MM.1S (cell line): ENCODE measurements at regions not wholly inside any gene's neighbourhood (a gene's known extent, or its start where the extent isn't known, plus 50 kb on each side); places are given as distances from the start of the nearest gene placed in this dataset.

Experiments used
- DNase-seq: peaks from one replicate; pipeline ENCODE4 v3.0.0-alpha.2; 2015
- H2AFZ ChIP-seq: fragments of 300-600 bp; sonication (generic); 2 replicates; pipeline ENCODE4 v1.6.0; 2016; ENCODE audit warnings: antibody characterized with exemption, low read length
- H3F3A ChIP-seq: fragments of 300-600 bp; sonication (generic); 2 replicates; pipeline ENCODE4 v1.6.1; 2016; ENCODE audit warnings: mild to moderate bottlenecking, antibody characterized with exemption, low read length, moderate library complexity, mixed read lengths; ENCODE audit not compliant: insufficient read depth
- H3K27ac ChIP-seq: fragments of 300-600 bp; sonication (generic); 2 replicates; pipeline ENCODE4 v1.5.1; 2016; ENCODE audit warnings: mild to moderate bottlenecking, low read length
- H3K27me3 ChIP-seq: fragments of 300-600 bp; sonication (generic); replicated peaks from 2 replicates; pipeline ENCODE4 v1.6.0; 2016; ENCODE audit warnings: low read length; ENCODE audit not compliant: insufficient read depth
- H3K36me3 ChIP-seq: fragments of 300-600 bp; sonication (generic); replicated peaks from 2 replicates; pipeline ENCODE4 v1.6.1; 2016; ENCODE audit warnings: mild to moderate bottlenecking, low read length, mixed read lengths; ENCODE audit not compliant: insufficient read depth
- H3K4me1 ChIP-seq: fragments of 300-600 bp; sonication (generic); 2 replicates; pipeline ENCODE4 v1.6.1; 2016; ENCODE audit warnings: low read length, mixed read lengths
- H3K4me2 ChIP-seq: fragments of 300-600 bp; sonication (generic); 2 replicates; pipeline ENCODE4 v1.6.0; 2016; ENCODE audit warnings: low read depth, low read length
- H3K4me3 ChIP-seq: fragments of 300-600 bp; sonication (generic); 2 replicates; pipeline ENCODE4 v1.5.1; 2016; ENCODE audit warnings: low read length, mixed read lengths
- H3K79me2 ChIP-seq: fragments of 300-600 bp; sonication (generic); 2 replicates; pipeline ENCODE4 v1.6.1; 2016; ENCODE audit warnings: mixed run types, low read length, mixed read lengths
- H3K9ac ChIP-seq: fragments of 300-600 bp; sonication (generic); 2 replicates; pipeline ENCODE4 v1.6.1; 2016; ENCODE audit warnings: low read length, mixed read lengths
- H3K9me2 ChIP-seq: fragments of 300-600 bp; sonication (generic); replicated peaks from 2 replicates; pipeline ENCODE4 v1.6.1; 2016; ENCODE audit warnings: mild to moderate bottlenecking, low read length, mixed read lengths; ENCODE audit not compliant: insufficient read depth
- H3K9me3 ChIP-seq: fragments of 300-600 bp; sonication (generic); replicated peaks from 2 replicates; pipeline ENCODE4 v1.6.1; 2016; ENCODE audit warnings: mild to moderate bottlenecking, low read length, mixed read lengths; ENCODE audit not compliant: insufficient read depth
- H4K20me1 ChIP-seq: fragments of 300-600 bp; sonication (generic); 2 replicates; pipeline ENCODE4 v1.6.1; 2016; ENCODE audit warnings: mild to moderate bottlenecking, low read length, moderate library complexity, mixed read lengths; ENCODE audit not compliant: insufficient read depth
- CTCF ChIP-seq: fragments of 300-600 bp; sonication (generic); IDR thresholded peaks from 2 replicates; pipeline ENCODE4 v1.5.1; 2016; ENCODE audit warnings: antibody characterized with exemption, low read length, mixed read lengths
- EZH2 ChIP-seq: fragments of 300-600 bp; sonication (generic); optimal IDR thresholded peaks from 2 replicates; pipeline ENCODE3; 2017; ENCODE audit warnings: low read depth, mild to moderate bottlenecking, antibody characterized with exemption, low read length, mixed read lengths
- EZH2phosphoT487 ChIP-seq: fragments of 300-600 bp; sonication (generic); IDR thresholded peaks from 2 replicates; pipeline ENCODE4 v1.6.1; 2018; ENCODE audit warnings: antibody characterized with exemption, low read length

DNA sequence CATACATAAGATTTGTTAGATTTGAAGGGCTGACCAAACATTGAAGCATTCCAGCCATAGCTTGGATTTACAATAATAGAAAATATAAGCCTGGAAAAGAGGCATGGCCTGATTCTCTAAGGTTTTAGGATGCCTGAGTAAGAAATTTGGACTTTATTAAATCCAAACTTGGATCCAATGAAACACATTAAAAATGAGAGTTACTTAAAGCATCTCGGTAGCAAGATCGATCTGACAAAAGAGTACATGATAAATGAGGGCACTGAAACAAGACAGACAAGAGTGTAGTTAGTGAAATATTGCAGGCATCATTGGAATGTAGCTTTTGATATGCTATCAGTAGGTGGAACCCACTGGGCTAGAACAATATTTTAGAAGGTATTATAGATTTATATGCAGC lies 855.7 kb upstream of the DPPA4 start:
- Histone ChIP-seq H3K27ac (no peak overlapping the region), H3K79me2 (no peaks in the 10 kb centered on the region), H4K20me1 (no peaks in the 10 kb centered on the region), H2AFZ (no peak overlapping the region), H3K9ac (no peak overlapping the region), H3K9me2 (no peaks in the 10 kb centered on the region), H3K27me3 (no peaks in the 10 kb centered on the region), H3K9me3 (no peaks in the 10 kb centered on the region), H3K4me1 (peaks cover 22% of the 10 kb centered on the region), H3K36me3 (no peaks in the 10 kb centered on the region), H3K4me3 (no peak overlapping the region), H3F3A (peaks cover 6% of the 10 kb centered on the region; the same call in 1 of the 2 replicates), H3K4me2 (peak overlapping the region; percentile 11; the same call in 1 of the 2 replicates)
- DNase-seq = no peak
- TF ChIP-seq EZH2phosphoT487 = no peak
- TF ChIP-seq CTCF = no peak
- no peak for TF ChIP-seq EZH2

- Histone ChIP-seq H3K9me2 (no peaks in the 10 kb centered on the region), H3K4me1 (no peaks in the 10 kb centered on the region), H3F3A (no peaks in the 10 kb centered on the region), H3K79me2 (no peaks in the 10 kb centered on the region), H3K36me3 (no peaks in the 10 kb centered on the region), H3K27me3 (no peaks in the 10 kb centered on the region), H3K9me3 (no peaks in the 10 kb centered on the region), H3K9ac (no peak overlapping the region), H3K4me3 (no peak overlapping the region), H3K4me2 (no peak overlapping the region), H2AFZ (no peak overlapping the region), H3K27ac (no peak overlapping the region), H4K20me1 (no peaks in the 10 kb centered on the region)
- TF ChIP-seq EZH2phosphoT487 (no peak), CTCF (no peak), EZH2 (no peak)
- no peak for DNase-seq
Measured at GRCh38 chr3:110198717-110199587, 861.6 kb upstream of the DPPA4 start.

- Histone ChIP-seq H3K27ac (no peak overlapping the region), H4K20me1 (no peaks in the 10 kb centered on the region), H3K27me3 (no peaks in the 10 kb centered on the region), H3K4me3 (no peak overlapping the region), H3K4me2 (no peak overlapping the region), H3K9me3 (no peaks in the 10 kb centered on the region), H3F3A (no peaks in the 10 kb centered on the region), H3K9ac (no peak overlapping the region), H3K9me2 (no peaks in the 10 kb centered on the region), H3K4me1 (no peaks in the 10 kb centered on the region), H3K36me3 (no peaks in the 10 kb centered on the region), H2AFZ (no peak overlapping the region), H3K79me2 (no peaks in the 10 kb centered on the region)
- no peak for DNase-seq
- TF ChIP-seq EZH2phosphoT487 (no peak), CTCF (no peak), EZH2 (no peak)
Measured at GRCh38 chr3:110199588-110199943, 862.2 kb upstream of the DPPA4 start.
